Peyer's patch (tissue), 4 donors: ENCODE measurements at regions not wholly inside any gene's neighbourhood (a gene's known extent, or its start where the extent isn't known, plus 50 kb on each side); places are given as distances from the start of the nearest gene placed in this dataset.

Experiments used
- DNase-seq, 3 donors: peaks; one replicate each; pipeline ENCODE4 v3.0.0-alpha.2; 2017 to 2019
- H3K27ac ChIP-seq, 4 donors: fragments of 200-600 bp; sonication (generic); one replicate each; pipeline ENCODE4 v1.5.1; 2016 to 2019
- H3K27me3 ChIP-seq, 2 donors: fragments of 200-600 bp; sonication (generic); one replicate each; pipeline ENCODE4 v1.5.1; 2019
- H3K36me3 ChIP-seq, 3 donors: fragments of 200-600 bp; sonication (generic); one replicate each; pipeline ENCODE4 v1.5.1; 2016 to 2019
- H3K4me1 ChIP-seq, 4 donors: fragments of 200-600 bp; sonication (generic); one replicate each; pipeline ENCODE4 v1.5.1; 2016 to 2019
- H3K4me3 ChIP-seq, 4 donors: fragments of 200-600 bp; sonication (generic); 1 replicate in 3 of 4; 2 replicates in 1 of 4; pipeline ENCODE4 v1.5.1; 2016 to 2019; ENCODE audit warnings: mild to moderate bottlenecking in 1 of 4
- H3K9me3 ChIP-seq, 4 donors: fragments of 200-600 bp; sonication (generic); one replicate each; pipeline ENCODE4 v1.5.1; 2016 to 2019; ENCODE audit warnings: mild to moderate bottlenecking in 1 of 4
- POLR2A ChIP-seq, 2 donors: fragments of 450-650 bp; IDR thresholded peaks; one replicate each; pipeline ENCODE4 v1.5.1; 2017; ENCODE audit warnings: antibody characterized with exemption in 2 of 2, mild to moderate bottlenecking in 2 of 2, moderate library complexity in 2 of 2
- TF ChIP-seq, protein P1 (sequence below), 6 experiments: fragments of 450-650 bp in 4 of 6; fragments of 200-600 bp in 2 of 6; sonication (generic) in 1 of 6; IDR thresholded peaks; one replicate each; pipeline ENCODE4 v1.5.1; 2017 to 2019; ENCODE audit warnings: antibody characterized with exemption in 6 of 6, mild to moderate bottlenecking in 3 of 6, moderate library complexity in 1 of 6

DNA sequence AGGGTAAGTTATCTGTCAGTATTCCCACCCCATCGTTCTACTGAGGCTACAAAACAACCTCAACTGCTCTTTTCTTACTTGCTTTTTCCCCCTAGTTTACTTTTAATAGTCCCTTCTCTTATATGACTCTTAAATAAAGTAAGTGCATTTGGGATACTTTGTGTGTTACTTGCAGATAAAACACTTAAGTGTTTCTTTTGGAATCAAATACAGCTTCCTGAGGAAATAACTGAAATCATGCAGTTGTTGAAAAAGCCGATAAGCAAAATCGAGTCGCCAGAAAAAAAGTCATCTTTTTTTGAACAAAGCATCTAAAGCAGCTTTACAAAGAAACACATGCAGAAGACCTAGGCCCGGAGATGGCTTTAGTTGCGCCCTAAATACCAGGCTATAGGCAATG is 53.5 kb upstream of the EPB41L4A start:
- no peak for DNase-seq
- no peaks in the 10 kb centered on the region for H3K4me1 ChIP-seq
- no peak for TF ChIP-seq POLR2A (IDR thresholded peaks at IDR 0.05)
- TF ChIP-seq, protein P1, sequence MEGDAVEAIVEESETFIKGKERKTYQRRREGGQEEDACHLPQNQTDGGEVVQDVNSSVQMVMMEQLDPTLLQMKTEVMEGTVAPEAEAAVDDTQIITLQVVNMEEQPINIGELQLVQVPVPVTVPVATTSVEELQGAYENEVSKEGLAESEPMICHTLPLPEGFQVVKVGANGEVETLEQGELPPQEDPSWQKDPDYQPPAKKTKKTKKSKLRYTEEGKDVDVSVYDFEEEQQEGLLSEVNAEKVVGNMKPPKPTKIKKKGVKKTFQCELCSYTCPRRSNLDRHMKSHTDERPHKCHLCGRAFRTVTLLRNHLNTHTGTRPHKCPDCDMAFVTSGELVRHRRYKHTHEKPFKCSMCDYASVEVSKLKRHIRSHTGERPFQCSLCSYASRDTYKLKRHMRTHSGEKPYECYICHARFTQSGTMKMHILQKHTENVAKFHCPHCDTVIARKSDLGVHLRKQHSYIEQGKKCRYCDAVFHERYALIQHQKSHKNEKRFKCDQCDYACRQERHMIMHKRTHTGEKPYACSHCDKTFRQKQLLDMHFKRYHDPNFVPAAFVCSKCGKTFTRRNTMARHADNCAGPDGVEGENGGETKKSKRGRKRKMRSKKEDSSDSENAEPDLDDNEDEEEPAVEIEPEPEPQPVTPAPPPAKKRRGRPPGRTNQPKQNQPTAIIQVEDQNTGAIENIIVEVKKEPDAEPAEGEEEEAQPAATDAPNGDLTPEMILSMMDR (IDR thresholded peaks at IDR 0.05): no peak
- H3K27me3 ChIP-seq: no peaks in the 10 kb centered on the region
- H3K4me3 ChIP-seq: no peak overlapping the region
- no peak overlapping the region for H3K27ac ChIP-seq
- no peaks in the 10 kb centered on the region for H3K9me3 ChIP-seq
- no peaks in the 10 kb centered on the region for H3K36me3 ChIP-seq

DNA sequence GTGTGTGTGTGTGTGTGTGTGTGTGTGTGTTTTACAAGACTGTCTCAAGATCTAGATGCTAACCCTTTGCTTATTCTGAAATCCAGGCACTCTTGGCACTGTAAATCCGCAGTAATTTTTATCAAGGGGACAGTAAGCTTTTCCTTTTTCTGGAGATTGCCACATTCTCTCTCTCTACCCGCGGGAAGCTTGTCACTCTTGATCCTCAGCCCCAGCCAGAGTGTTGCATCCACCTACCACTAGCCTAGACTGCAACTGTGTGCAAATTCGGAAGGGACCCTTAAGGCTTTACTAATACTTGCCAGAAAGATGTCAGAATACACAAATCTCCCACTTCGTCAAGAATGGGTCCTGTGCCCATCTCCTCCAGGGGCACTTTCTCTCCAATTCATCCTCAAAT is 54.9 kb upstream of the EPB41L4A start:
- Histone ChIP-seq H3K9me3 (no peaks in the 10 kb centered on the region), H3K4me1 (no peaks in the 10 kb centered on the region), H3K4me3 (no peak overlapping the region), H3K27ac (no peak overlapping the region), H3K36me3 (no peaks in the 10 kb centered on the region), H3K27me3 (no peaks in the 10 kb centered on the region)
- DNase-seq: no peak
- TF ChIP-seq POLR2A (IDR thresholded peaks at IDR 0.05): no peak
- TF ChIP-seq, protein P1 (IDR thresholded peaks at IDR 0.05): no peak

DNA sequence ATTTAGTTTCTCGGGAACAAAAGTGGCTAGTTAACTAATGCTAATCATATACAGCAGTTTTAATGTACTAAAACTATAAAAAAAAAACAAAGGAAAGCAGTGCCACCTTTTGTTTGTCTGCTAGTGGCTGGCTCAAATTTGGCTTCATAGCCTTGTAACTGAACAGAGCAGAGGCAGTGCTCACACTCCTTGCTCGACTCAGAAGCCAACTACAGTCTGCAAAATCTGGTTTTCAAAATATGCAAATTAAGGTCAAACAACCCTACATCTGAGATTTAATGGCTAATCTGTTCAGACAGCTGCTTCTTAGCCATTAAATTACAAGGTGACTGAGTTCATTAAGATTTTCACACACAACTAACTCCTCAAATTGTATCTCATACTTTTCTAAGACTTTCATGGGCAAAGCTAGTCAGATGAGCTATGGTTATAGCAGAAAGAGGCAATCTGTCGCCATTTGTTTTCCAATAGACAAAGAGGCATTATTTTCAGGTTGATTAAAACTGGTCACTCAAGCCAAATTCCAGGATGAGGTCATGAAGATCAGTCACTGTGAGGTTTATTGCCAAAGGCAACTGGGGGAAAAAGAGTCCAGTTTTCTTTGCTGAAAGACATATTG is 56.8 kb upstream of the EPB41L4A start:
- no peak overlapping the region for H3K4me3 ChIP-seq
- no peaks in the 10 kb centered on the region for H3K36me3 ChIP-seq
- H3K9me3 ChIP-seq: no peaks in the 10 kb centered on the region
- H3K27me3 ChIP-seq: no peaks in the 10 kb centered on the region
- no peak for DNase-seq
- H3K27ac ChIP-seq: no peak overlapping the region
- H3K4me1 ChIP-seq: no peaks in the 10 kb centered on the region
- no peak for TF ChIP-seq POLR2A (IDR thresholded peaks at IDR 0.05)
- TF ChIP-seq, protein P1 (IDR thresholded peaks at IDR 0.05): no peak

DNA sequence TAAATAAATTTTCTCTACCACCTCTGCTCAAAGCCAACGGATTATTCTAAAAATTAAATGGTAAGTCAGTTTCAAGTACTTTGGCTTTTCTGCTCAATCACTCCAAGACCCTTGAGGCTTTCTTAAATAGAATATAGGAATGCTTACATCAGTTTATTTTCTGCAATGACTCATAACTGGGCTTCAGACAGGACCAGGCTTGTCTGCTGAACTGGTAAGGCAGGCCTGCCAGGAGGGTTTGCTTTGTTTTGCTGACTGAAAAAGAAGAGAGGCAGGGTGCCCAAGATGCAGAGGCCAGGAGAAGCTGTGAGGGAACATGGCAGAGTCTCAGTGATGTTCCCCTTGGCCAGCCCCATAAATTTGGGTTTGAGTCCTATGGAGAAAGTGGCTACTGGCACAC is 60.3 kb upstream of the EPB41L4A start:
- Histone ChIP-seq H3K4me1 (no peaks in the 10 kb centered on the region), H3K36me3 (no peaks in the 10 kb centered on the region), H3K4me3 (no peak overlapping the region), H3K27me3 (no peaks in the 10 kb centered on the region), H3K9me3 (no peaks in the 10 kb centered on the region), H3K27ac (no peak overlapping the region)
- no peak for TF ChIP-seq POLR2A (IDR thresholded peaks at IDR 0.05)
- TF ChIP-seq, protein P1 (IDR thresholded peaks at IDR 0.05): no peak
- DNase-seq: no peak

DNA sequence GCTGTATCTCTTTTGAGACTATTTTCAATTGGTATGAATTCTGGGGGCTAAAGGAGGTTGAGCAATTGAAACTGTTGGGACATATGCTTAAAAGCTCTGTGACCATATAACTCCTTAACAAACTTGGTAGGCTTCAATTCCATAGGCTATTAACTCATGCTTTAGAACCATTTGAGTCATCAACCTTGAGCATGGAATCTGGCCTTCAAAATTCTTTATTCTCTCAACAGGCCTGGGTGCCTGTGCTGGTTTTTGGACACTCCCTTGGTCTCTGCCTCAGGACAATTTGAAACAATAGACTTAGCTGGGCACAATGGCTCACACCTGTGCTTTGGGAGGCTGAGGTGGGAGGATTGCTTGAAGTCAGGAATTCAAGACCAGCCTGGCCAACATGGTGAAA is 61.4 kb upstream of the EPB41L4A start:
- H3K4me1 ChIP-seq: no peaks in the 10 kb centered on the region
- H3K9me3 ChIP-seq: no peaks in the 10 kb centered on the region
- no peaks in the 10 kb centered on the region for H3K27me3 ChIP-seq
- no peak for DNase-seq
- TF ChIP-seq POLR2A (IDR thresholded peaks at IDR 0.05): no peak
- TF ChIP-seq, protein P1 (IDR thresholded peaks at IDR 0.05): no peak
- H3K4me3 ChIP-seq: no peak overlapping the region
- no peaks in the 10 kb centered on the region for H3K36me3 ChIP-seq
- H3K27ac ChIP-seq: no peak overlapping the region

DNA sequence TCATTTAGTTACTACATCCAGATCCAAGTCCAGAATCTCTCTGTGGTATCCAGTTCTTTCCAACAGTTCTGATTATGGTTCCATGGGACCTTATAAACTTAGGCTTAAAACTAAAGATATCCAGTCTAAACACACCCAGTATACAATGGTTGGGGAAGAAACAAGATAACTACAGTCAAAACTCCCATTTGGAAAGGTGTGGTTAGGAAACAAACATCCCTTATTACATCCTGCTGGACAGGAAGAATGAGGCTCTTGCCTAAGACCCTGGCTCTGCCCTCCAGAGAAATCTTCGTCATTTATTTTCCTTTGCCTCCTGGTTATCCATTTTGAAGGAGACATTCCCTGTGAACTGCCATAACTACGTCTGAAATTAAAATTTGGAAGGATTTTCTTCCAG is 64.6 kb upstream of the EPB41L4A start:
- no peaks in the 10 kb centered on the region for H3K9me3 ChIP-seq
- no peak for DNase-seq
- no peaks in the 10 kb centered on the region for H3K36me3 ChIP-seq
- no peak overlapping the region for H3K4me3 ChIP-seq
- H3K27me3 ChIP-seq: no peaks in the 10 kb centered on the region
- no peak for TF ChIP-seq POLR2A (IDR thresholded peaks at IDR 0.05)
- H3K27ac ChIP-seq: no peak overlapping the region
- H3K4me1 ChIP-seq: no peaks in the 10 kb centered on the region
